ENCODE measurements at regions not wholly inside any gene's neighbourhood (a gene's known extent, or its start where the extent isn't known, plus 50 kb on each side); places are given as distances from the start of the nearest gene placed in this dataset.
"Not testable (repeated sequence)": the region's sequence is repeated elsewhere in the genome, so short reads cannot be mapped to it uniquely, and the experiment has no call there.

DNA sequence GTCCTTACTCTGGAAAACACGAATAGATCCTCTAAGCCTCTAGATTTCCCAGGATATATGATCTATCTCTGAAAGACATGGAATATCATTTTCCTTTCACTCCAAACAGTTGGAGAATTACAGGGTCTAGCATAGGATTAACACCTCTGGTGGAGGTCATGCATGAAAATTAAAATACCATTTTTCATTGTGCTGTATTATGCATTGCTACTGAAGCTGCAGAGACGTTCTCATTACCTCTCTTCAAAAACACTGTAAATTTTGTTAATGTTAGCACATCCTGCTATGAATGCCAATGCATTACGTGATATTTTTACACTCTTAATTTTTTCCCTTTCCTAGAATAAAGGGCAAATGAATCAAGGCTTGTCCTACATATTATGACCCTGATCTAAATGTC lies 558.6 kb downstream of the TBC1D32 start:
- Histone ChIP-seq H3K27me3 (no peaks in the 10 kb centered on the region), H3K4me3 (no peak overlapping the region), H3K36me3 (no peaks in the 10 kb centered on the region), H3K9me3 (no peaks in the 10 kb centered on the region), H3K4me1 (no peaks in the 10 kb centered on the region), H3K27ac (no peak overlapping the region)
- TF ChIP-seq, protein P1, sequence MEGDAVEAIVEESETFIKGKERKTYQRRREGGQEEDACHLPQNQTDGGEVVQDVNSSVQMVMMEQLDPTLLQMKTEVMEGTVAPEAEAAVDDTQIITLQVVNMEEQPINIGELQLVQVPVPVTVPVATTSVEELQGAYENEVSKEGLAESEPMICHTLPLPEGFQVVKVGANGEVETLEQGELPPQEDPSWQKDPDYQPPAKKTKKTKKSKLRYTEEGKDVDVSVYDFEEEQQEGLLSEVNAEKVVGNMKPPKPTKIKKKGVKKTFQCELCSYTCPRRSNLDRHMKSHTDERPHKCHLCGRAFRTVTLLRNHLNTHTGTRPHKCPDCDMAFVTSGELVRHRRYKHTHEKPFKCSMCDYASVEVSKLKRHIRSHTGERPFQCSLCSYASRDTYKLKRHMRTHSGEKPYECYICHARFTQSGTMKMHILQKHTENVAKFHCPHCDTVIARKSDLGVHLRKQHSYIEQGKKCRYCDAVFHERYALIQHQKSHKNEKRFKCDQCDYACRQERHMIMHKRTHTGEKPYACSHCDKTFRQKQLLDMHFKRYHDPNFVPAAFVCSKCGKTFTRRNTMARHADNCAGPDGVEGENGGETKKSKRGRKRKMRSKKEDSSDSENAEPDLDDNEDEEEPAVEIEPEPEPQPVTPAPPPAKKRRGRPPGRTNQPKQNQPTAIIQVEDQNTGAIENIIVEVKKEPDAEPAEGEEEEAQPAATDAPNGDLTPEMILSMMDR (IDR thresholded peaks at IDR 0.05): no peak
- intact Hi-C loops (cut with DNase I): no loop called here
- ATAC-seq (no peak), DNase-seq (no peak)

- no peak for ATAC-seq
Observed at GRCh38 chr6:120774275-120774674, 560.0 kb downstream of the TBC1D32 start.

DNA sequence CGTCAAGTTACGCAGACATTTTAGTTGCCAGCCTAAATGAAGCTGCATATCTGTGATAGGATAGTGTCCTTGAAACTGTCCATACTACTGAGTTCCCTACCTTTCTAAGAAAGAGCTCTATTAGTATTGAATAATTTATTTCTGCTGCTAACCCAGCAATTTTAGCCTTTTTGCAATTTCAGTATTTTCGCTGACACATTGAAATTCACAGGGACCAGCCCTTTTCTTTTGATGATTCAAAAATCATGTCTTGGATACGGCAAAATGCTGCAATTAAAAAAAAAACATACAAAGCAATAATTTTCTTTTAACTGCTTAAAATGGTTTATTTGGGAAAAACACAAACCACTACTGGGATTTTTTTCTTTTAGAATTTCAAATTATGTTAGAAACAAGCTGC lies 563.3 kb downstream of the TBC1D32 start:
- ATAC-seq (no peak), DNase-seq (no peak)
- intact Hi-C loops (cut with DNase I): no loop called here
- no peaks in the 10 kb centered on the region for H3K9me3 ChIP-seq
- H3K4me1 ChIP-seq: no peaks in the 10 kb centered on the region
- TF ChIP-seq, protein P1 (IDR thresholded peaks at IDR 0.05): no peak
- H3K4me3 ChIP-seq: no peak overlapping the region
- H3K36me3 ChIP-seq: no peaks in the 10 kb centered on the region
- H3K27me3 ChIP-seq: no peaks in the 10 kb centered on the region
- H3K27ac ChIP-seq: no peak overlapping the region

More at GRCh38 chr6:120774275-120774674, 560.0 kb downstream of the TBC1D32 start:
- Histone ChIP-seq H3K27me3 (no peaks in the 10 kb centered on the region), H3K36me3 (no peaks in the 10 kb centered on the region), H3K4me3 (no peak overlapping the region), H3K27ac (no peak overlapping the region), H3K9me3 (no peaks in the 10 kb centered on the region), H3K4me1 (no peaks in the 10 kb centered on the region)
- TF ChIP-seq, protein P1 (IDR thresholded peaks at IDR 0.05): no peak
- DNase-seq: no peak
- intact Hi-C loops (cut with DNase I): no loop called here

DNA sequence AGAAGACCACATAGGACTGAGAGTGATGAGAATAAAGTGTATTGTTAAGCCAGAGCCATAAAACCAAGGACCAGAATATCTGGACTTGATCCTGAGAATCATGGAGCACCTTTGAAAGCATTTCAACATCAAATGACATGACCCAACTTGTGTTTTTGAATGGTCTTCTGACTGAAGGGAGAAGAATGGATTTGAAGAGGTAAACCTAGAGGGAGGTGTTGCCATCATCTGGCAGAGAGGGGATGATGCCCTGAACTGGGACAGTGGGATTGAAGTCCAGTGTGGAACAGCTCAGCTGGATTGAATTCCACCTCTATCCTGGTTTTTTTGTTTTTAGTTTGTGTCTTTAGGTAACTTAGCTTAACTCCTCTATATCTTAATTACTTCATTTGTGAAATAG lies 570.0 kb downstream of the TBC1D32 start:
- no peak for ATAC-seq
- Histone ChIP-seq H3K4me1 (no peaks in the 10 kb centered on the region), H3K9me3 (no peaks in the 10 kb centered on the region), H3K36me3 (no peaks in the 10 kb centered on the region), H3K4me3 (no peak overlapping the region), H3K27me3 (no peaks in the 10 kb centered on the region), H3K27ac (no peak overlapping the region)
- TF ChIP-seq, protein P1 (IDR thresholded peaks at IDR 0.05): no peak
- DNase-seq: no peak
- intact Hi-C loops (cut with DNase I): no loop called here

GRCh38 chr6:120759570-120759969 lies 574.7 kb downstream of the TBC1D32 start:
- Histone ChIP-seq H3K9me3 (no peaks in the 10 kb centered on the region), H3K27me3 (no peaks in the 10 kb centered on the region), H3K4me3 (no peak overlapping the region), H3K4me1 (no peaks in the 10 kb centered on the region), H3K27ac (no peak overlapping the region), H3K36me3 (no peaks in the 10 kb centered on the region)
- ATAC-seq: no peak
- intact Hi-C loops (cut with DNase I): no loop called here
- no peak for DNase-seq
- TF ChIP-seq, protein P1 (IDR thresholded peaks at IDR 0.05): no peak

DNA sequence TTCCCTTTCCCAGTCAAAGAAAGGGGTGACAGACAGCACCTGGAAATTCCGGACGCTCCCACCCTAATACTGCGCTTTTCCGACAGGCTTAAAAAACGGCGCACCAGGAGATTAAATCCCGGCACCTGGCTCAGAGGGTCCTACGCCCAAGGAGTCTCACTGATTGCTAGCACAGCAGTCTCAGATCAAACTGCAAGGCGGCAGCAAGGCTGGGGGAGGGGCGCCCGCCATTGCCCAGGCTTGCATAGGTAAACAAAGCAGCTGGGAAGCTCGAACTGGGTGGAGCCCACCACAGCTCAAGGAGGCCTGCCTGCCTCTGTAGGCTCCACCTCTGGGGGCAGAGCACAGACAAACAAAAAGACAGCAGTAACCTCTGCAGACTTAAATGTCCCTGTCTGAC lies 585.7 kb downstream of the TBC1D32 start:
- H3K27ac ChIP-seq; H3K4me1 ChIP-seq; intact Hi-C loops (cut with DNase I); H3K36me3 ChIP-seq; H3K4me3 ChIP-seq; H3K27me3 ChIP-seq; DNase-seq; ATAC-seq; H3K9me3 ChIP-seq: not testable (repeated sequence)

Data from upper lobe of right lung (tissue), 1 donor.